Osteoblast (primary cell): ENCODE measurements at regions not wholly inside any gene's neighbourhood (a gene's known extent, or its start where the extent isn't known, plus 50 kb on each side); places are given as distances from the start of the nearest gene placed in this dataset.

Experiments used
- DNase-seq: peaks from one replicate; pipeline ENCODE4 v3.0.0; 2011; ENCODE audit warnings: low spot score, mixed read lengths; ENCODE audit not compliant: insufficient read length; ENCODE audit errors: missing footprints
- H2AFZ ChIP-seq: 2 replicates; pipeline ENCODE4 v1.6.0; 2011; ENCODE audit warnings: mild to moderate bottlenecking, low read length
- H3K27ac ChIP-seq: 2 replicates; pipeline ENCODE4 v1.5.1; 2011; ENCODE audit warnings: mild to moderate bottlenecking, low read depth, low read length, moderate library complexity
- H3K27me3 ChIP-seq: 2 replicates; pipeline ENCODE4 v1.6.0; 2012; ENCODE audit warnings: mild to moderate bottlenecking, control low read depth, inconsistent platforms, low read length, moderate library complexity; ENCODE audit not compliant: insufficient read depth
- H3K36me3 ChIP-seq: 2 replicates; pipeline ENCODE4 v1.5.1; 2011; ENCODE audit warnings: mild to moderate bottlenecking, low read length, control low read depth, moderate library complexity; ENCODE audit not compliant: insufficient read depth
- H3K4me1 ChIP-seq: 2 replicates; pipeline ENCODE4 v1.5.1; 2011; ENCODE audit warnings: mild to moderate bottlenecking, low read length, control low read depth, moderate library complexity; ENCODE audit not compliant: insufficient read depth
- H3K4me2 ChIP-seq: 2 replicates; pipeline ENCODE4 v1.6.0; 2011; ENCODE audit warnings: mild to moderate bottlenecking, low read length; ENCODE audit not compliant: insufficient read depth
- H3K4me3 ChIP-seq: fragments of 200-600 bp; sonication (generic); 3 replicates; pipeline ENCODE4 v1.5.1; 2012; ENCODE audit warnings: mild to moderate bottlenecking, low read length, inconsistent platforms; ENCODE audit not compliant: insufficient read depth
- H3K79me2 ChIP-seq: 2 replicates; pipeline ENCODE4 v1.6.0; 2012; ENCODE audit warnings: mild to moderate bottlenecking, low read length, control low read depth, inconsistent platforms; ENCODE audit not compliant: insufficient read depth
- H3K9me3 ChIP-seq: 2 replicates; pipeline ENCODE4 v1.5.1; 2011; ENCODE audit warnings: low read depth, low read length, control low read depth
- H4K20me1 ChIP-seq: 2 replicates; pipeline ENCODE4 v1.6.0; 2012; ENCODE audit warnings: mild to moderate bottlenecking, low read length, control low read depth; ENCODE audit not compliant: insufficient read depth
- TF ChIP-seq, protein P1 (sequence below): IDR thresholded peaks from 2 replicates; pipeline ENCODE4 v1.5.1; 2011; ENCODE audit warnings: mild to moderate bottlenecking, low read depth, low read length, moderate library complexity; ENCODE audit errors: extremely low read depth

GRCh38 chr10:128465697-128466096, 339.5 kb upstream of the MKI67 start:
- TF ChIP-seq, protein P1, sequence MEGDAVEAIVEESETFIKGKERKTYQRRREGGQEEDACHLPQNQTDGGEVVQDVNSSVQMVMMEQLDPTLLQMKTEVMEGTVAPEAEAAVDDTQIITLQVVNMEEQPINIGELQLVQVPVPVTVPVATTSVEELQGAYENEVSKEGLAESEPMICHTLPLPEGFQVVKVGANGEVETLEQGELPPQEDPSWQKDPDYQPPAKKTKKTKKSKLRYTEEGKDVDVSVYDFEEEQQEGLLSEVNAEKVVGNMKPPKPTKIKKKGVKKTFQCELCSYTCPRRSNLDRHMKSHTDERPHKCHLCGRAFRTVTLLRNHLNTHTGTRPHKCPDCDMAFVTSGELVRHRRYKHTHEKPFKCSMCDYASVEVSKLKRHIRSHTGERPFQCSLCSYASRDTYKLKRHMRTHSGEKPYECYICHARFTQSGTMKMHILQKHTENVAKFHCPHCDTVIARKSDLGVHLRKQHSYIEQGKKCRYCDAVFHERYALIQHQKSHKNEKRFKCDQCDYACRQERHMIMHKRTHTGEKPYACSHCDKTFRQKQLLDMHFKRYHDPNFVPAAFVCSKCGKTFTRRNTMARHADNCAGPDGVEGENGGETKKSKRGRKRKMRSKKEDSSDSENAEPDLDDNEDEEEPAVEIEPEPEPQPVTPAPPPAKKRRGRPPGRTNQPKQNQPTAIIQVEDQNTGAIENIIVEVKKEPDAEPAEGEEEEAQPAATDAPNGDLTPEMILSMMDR = no peak
- Histone ChIP-seq H3K79me2 (no peaks in the 10 kb centered on the region), H3K27ac (no peak overlapping the region), H3K36me3 (no peaks in the 10 kb centered on the region), H2AFZ (no peak overlapping the region), H4K20me1 (no peaks in the 10 kb centered on the region), H3K4me3 (no peak overlapping the region), H3K4me1 (no peaks in the 10 kb centered on the region), H3K9me3 (no peaks in the 10 kb centered on the region), H3K27me3 (no peaks in the 10 kb centered on the region), H3K4me2 (no peak overlapping the region)
- DNase-seq = no peak

DNA sequence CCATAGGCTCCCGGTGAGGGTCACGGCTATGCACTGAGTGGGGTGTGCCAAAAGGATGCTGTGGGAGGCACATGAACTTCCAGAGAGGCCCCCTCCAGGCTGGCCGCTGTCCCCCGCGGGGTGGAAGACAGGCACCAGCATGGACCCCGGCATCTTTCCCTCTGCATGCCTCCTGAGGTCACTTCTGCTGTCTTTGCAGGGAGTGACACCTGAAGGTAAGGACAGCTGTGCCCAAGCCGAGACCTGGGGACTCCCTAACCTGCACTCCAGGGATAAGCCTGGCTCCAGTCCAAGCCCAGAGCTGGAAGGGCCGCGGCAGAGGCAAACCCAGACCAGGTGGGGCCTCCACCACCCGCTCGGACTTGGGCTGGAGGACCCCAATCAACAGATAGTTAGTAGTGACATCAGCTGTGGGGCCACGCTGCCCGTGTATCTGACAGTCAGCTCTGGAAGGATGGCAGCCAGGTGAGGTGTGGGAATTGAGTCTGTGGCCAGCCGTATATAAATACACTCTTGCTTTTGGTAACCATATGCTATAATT, 340.7 kb upstream of the MKI67 start:
- TF ChIP-seq, protein P1 = no peak
- H2AFZ ChIP-seq = no peak overlapping the region
- no peak overlapping the region for H3K27ac ChIP-seq
- H3K4me2 ChIP-seq = no peak overlapping the region
- H4K20me1 ChIP-seq = no peaks in the 10 kb centered on the region
- no peaks in the 10 kb centered on the region for H3K27me3 ChIP-seq
- H3K36me3 ChIP-seq = no peaks in the 10 kb centered on the region
- no peaks in the 10 kb centered on the region for H3K79me2 ChIP-seq
- no peaks in the 10 kb centered on the region for H3K9me3 ChIP-seq
- no peak for DNase-seq
- no peaks in the 10 kb centered on the region for H3K4me1 ChIP-seq
- H3K4me3 ChIP-seq = no peak overlapping the region

- H3K4me3 ChIP-seq = no peak overlapping the region
- H3K4me2 ChIP-seq = no peak overlapping the region
- H3K9me3 ChIP-seq = no peaks in the 10 kb centered on the region
- no peaks in the 10 kb centered on the region for H3K27me3 ChIP-seq
- H3K4me1 ChIP-seq = no peaks in the 10 kb centered on the region
- no peak overlapping the region for H2AFZ ChIP-seq
- H3K27ac ChIP-seq = no peak overlapping the region
- no peaks in the 10 kb centered on the region for H3K79me2 ChIP-seq
- H4K20me1 ChIP-seq = no peaks in the 10 kb centered on the region
- no peaks in the 10 kb centered on the region for H3K36me3 ChIP-seq
- TF ChIP-seq, protein P1 = no peak
- no peak for DNase-seq
These were observed 342.2 kb upstream of the MKI67 start for GRCh38 chr10:128468462-128468861.

DNA sequence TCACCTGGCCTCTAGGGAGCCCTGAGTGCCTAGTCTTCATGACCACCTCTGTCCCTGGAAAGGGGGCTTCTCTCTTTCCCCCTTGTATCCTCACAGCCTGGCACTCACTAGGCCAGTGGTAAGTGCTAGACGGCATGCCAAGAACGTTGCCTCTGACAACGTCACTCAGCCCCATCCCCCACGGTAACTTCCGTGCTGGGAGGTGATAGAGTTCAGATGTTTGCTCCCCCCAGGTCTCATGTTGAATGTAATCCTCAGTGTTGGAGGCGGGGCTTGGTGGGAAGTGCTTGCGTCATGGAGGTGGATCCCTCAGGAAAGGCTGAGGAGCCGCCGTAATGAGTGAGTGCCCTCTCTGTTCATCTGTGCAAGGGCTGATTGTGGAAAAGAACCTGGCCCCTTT, 343.3 kb upstream of the MKI67 start:
- no peaks in the 10 kb centered on the region for H4K20me1 ChIP-seq
- H3K4me1 ChIP-seq = no peaks in the 10 kb centered on the region
- H3K36me3 ChIP-seq = no peaks in the 10 kb centered on the region
- H3K27me3 ChIP-seq = no peaks in the 10 kb centered on the region
- no peak overlapping the region for H3K27ac ChIP-seq
- H3K79me2 ChIP-seq = no peaks in the 10 kb centered on the region
- TF ChIP-seq, protein P1 = no peak
- H3K9me3 ChIP-seq = no peaks in the 10 kb centered on the region
- no peak overlapping the region for H3K4me2 ChIP-seq
- no peak overlapping the region for H3K4me3 ChIP-seq
- DNase-seq = no peak
- no peak overlapping the region for H2AFZ ChIP-seq
